Nephron (organoid): ENCODE measurements at regions not wholly inside any gene's neighbourhood (a gene's known extent, or its start where the extent isn't known, plus 50 kb on each side); places are given as distances from the start of the nearest gene placed in this dataset.

ENCODE experiments used
- H3K27ac Mint-ChIP-seq, 3 experiments: 2 replicates each; pipeline ENCODE4 v1.8.0; 2020; ENCODE audit warnings: mixed read lengths in 3 of 3, mild to moderate bottlenecking in 2 of 3, moderate library complexity in 1 of 3
- H3K27me3 Mint-ChIP-seq: 2 replicates; pipeline ENCODE4 v1.8.0; 2021; ENCODE audit warnings: low read depth, mild to moderate bottlenecking, moderate library complexity, mixed read lengths
- H3K36me3 Mint-ChIP-seq: 2 replicates; pipeline ENCODE4 v1.8.0; 2020; ENCODE audit warnings: low read depth, mixed read lengths
- H3K4me1 Mint-ChIP-seq: 2 replicates; pipeline ENCODE4 v1.8.0; 2020; ENCODE audit warnings: mixed read lengths
- H3K4me3 Mint-ChIP-seq, 3 experiments: 2 replicates each; pipeline ENCODE4 v1.8.0; 2020; ENCODE audit warnings: mild to moderate bottlenecking in 3 of 3, mixed read lengths in 3 of 3, moderate library complexity in 2 of 3
- H3K9me3 Mint-ChIP-seq: 2 replicates; pipeline ENCODE4 v1.8.0; 2020; ENCODE audit warnings: mixed read lengths
- CTCF ChIP-seq, 3 experiments: fragments of 200-600 bp; sonication (generic); IDR thresholded peaks; one replicate each; pipeline ENCODE4 v1.5.0; 2021; ENCODE audit warnings: antibody characterized with exemption in 3 of 3; ENCODE audit not compliant: unreplicated experiment in 3 of 3

GRCh38 chr15:70153921-70154717, 56.4 kb upstream of the TLE3 start:
- Mint-ChIP-seq H3K27ac (peak overlapping the region; percentile 60 to 89 (median 80)), H3K27me3 (peaks cover 15% of the 10 kb centered on the region), H3K4me1 (peaks cover 76% of the 10 kb centered on the region), H3K9me3 (peaks cover 7% of the 10 kb centered on the region), H3K4me3 (peak overlapping the region; percentile 12 to 28 (median 15)), H3K36me3 (no peaks in the 10 kb centered on the region)
- no peak for TF ChIP-seq CTCF (IDR thresholded peaks at IDR 0.05; ENCODE audit: unreplicated experiment in 3 of 3)

- no peak overlapping the region for H3K4me3 Mint-ChIP-seq
- TF ChIP-seq CTCF (IDR thresholded peaks at IDR 0.05; ENCODE audit: unreplicated experiment in 3 of 3), result no peak
- H3K36me3 Mint-ChIP-seq, result peaks cover 3% of the 10 kb centered on the region
- peaks cover 19% of the 10 kb centered on the region for H3K27me3 Mint-ChIP-seq
- peaks cover 77% of the 10 kb centered on the region for H3K4me1 Mint-ChIP-seq
- peak overlapping the region; percentile 24 to 49 (median 25) for H3K27ac Mint-ChIP-seq
- H3K9me3 Mint-ChIP-seq, result peaks cover 10% of the 10 kb centered on the region
Observed at GRCh38 chr15:70152070-70152480, 54.4 kb upstream of the TLE3 start.

DNA sequence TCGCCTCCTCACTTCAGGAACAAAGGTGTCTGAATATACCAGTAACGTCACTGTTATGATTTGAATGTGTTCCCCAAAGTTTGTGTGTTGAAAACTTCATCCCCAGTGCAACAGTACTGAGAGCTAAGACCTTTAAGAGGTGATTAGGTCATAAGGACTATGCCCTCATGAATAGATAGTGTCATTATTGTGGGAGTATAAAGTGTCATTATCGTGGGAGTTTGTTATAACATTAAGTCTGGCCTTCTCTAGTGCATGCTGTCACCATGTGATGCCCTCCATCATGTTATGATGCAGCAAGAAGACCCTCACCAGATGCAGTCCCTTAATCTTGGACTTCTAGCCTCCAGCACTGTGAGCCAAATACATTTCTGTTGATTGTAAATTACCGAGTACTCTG, 53.7 kb upstream of the TLE3 start:
- H3K4me3 Mint-ChIP-seq, result no peak overlapping the region
- peaks cover 22% of the 10 kb centered on the region for H3K27me3 Mint-ChIP-seq
- peaks cover 3% of the 10 kb centered on the region for H3K36me3 Mint-ChIP-seq
- peaks cover 10% of the 10 kb centered on the region for H3K9me3 Mint-ChIP-seq
- no peak for TF ChIP-seq CTCF (IDR thresholded peaks at IDR 0.05; ENCODE audit: unreplicated experiment in 3 of 3)
- H3K4me1 Mint-ChIP-seq, result peaks cover 74% of the 10 kb centered on the region
- H3K27ac Mint-ChIP-seq, result peak overlapping the region; percentile 24 to 49 (median 25)

- H3K9me3 Mint-ChIP-seq, result peaks cover 10% of the 10 kb centered on the region
Observed at GRCh38 chr15:70151003-70151402, 53.3 kb upstream of the TLE3 start.

GRCh38 chr15:70150405-70150747, 52.7 kb upstream of the TLE3 start:
- H3K4me3 Mint-ChIP-seq, result no peak overlapping the region
- peaks cover 75% of the 10 kb centered on the region for H3K4me1 Mint-ChIP-seq
- H3K36me3 Mint-ChIP-seq, result peaks cover 3% of the 10 kb centered on the region
- H3K27ac Mint-ChIP-seq, result peak overlapping the region in 1 of 3 experiments; percentile 76
- peaks cover 10% of the 10 kb centered on the region for H3K9me3 Mint-ChIP-seq
- H3K27me3 Mint-ChIP-seq, result peaks cover 18% of the 10 kb centered on the region
- no peak for TF ChIP-seq CTCF (IDR thresholded peaks at IDR 0.05; ENCODE audit: unreplicated experiment in 3 of 3)

More at GRCh38 chr15:70151003-70151402, 53.3 kb upstream of the TLE3 start:
- peaks cover 74% of the 10 kb centered on the region for H3K4me1 Mint-ChIP-seq
- no peak overlapping the region for H3K4me3 Mint-ChIP-seq
- H3K27me3 Mint-ChIP-seq, result peaks cover 18% of the 10 kb centered on the region
- H3K36me3 Mint-ChIP-seq, result peaks cover 3% of the 10 kb centered on the region
- TF ChIP-seq CTCF (IDR thresholded peaks at IDR 0.05; ENCODE audit: unreplicated experiment in 3 of 3), result no peak
- H3K27ac Mint-ChIP-seq, result peak overlapping the region in 2 of 3 experiments; percentile 21 to 25
